ENCODE measurements at regions not wholly inside any gene's neighbourhood (a gene's known extent, or its start where the extent isn't known, plus 50 kb on each side); places are given as distances from the start of the nearest gene placed in this dataset.

GRCh38 chr22:49143812-49144211 is 683.9 kb downstream of the BRD1 start:
- Histone ChIP-seq H3K9me3 (ENCODE audit: control insufficient read depth in 2 of 2, low read length in 2 of 2) (no peaks in the 10 kb centered on the region), H3K4me3 (ENCODE audit: low read depth, low read length) (no peak overlapping the region), H3K36me3 (ENCODE audit: control insufficient read depth, insufficient read depth, low read length) (no peaks in the 10 kb centered on the region), H3K4me1 (ENCODE audit: control insufficient read depth, insufficient read depth, low read length, poor library complexity, severe bottlenecking) (no peaks in the 10 kb centered on the region), H3K27ac (ENCODE audit: insufficient read depth, low read length, poor library complexity, severe bottlenecking) (no peak overlapping the region), H3K27me3 (ENCODE audit: control insufficient read depth, insufficient read depth, low read length) (no peaks in the 10 kb centered on the region)
- Mint-ChIP-seq H3K27ac (no peak overlapping the region), H3K4me1 (no peaks in the 10 kb centered on the region), H3K4me3 (no peak overlapping the region), H3K27me3 (peaks cover 7% of the 10 kb centered on the region), H3K36me3 (no peaks in the 10 kb centered on the region), H3K9me3 (peaks cover 0 to 5% (median 0%) of the 10 kb centered on the region in 7 donors)
- DNase-seq (no peak), ATAC-seq (ENCODE audit: low read depth in 2 of 2) (no peak)

- DNase-seq: no peak
- Mint-ChIP-seq H3K36me3 (no peaks in the 10 kb centered on the region), H3K4me3 (no peak overlapping the region), H3K27me3 (peaks cover 4% of the 10 kb centered on the region), H3K27ac (no peak overlapping the region), H3K9me3 (peaks cover 0 to 5% (median 0%) of the 10 kb centered on the region in 7 donors), H3K4me1 (no peaks in the 10 kb centered on the region)
- Histone ChIP-seq H3K27me3 (ENCODE audit: control insufficient read depth, insufficient read depth, low read length) (no peaks in the 10 kb centered on the region), H3K4me1 (ENCODE audit: control insufficient read depth, insufficient read depth, low read length, poor library complexity, severe bottlenecking) (no peaks in the 10 kb centered on the region), H3K4me3 (ENCODE audit: low read depth, low read length) (no peak overlapping the region), H3K9me3 (ENCODE audit: control insufficient read depth in 2 of 2, low read length in 2 of 2) (no peaks in the 10 kb centered on the region), H3K27ac (ENCODE audit: insufficient read depth, low read length, poor library complexity, severe bottlenecking) (no peak overlapping the region), H3K36me3 (ENCODE audit: control insufficient read depth, insufficient read depth, low read length) (no peaks in the 10 kb centered on the region)
- ATAC-seq (ENCODE audit: low read depth in 2 of 2): no peak
These were observed 684.8 kb downstream of the BRD1 start for GRCh38 chr22:49142891-49143290.

DNA sequence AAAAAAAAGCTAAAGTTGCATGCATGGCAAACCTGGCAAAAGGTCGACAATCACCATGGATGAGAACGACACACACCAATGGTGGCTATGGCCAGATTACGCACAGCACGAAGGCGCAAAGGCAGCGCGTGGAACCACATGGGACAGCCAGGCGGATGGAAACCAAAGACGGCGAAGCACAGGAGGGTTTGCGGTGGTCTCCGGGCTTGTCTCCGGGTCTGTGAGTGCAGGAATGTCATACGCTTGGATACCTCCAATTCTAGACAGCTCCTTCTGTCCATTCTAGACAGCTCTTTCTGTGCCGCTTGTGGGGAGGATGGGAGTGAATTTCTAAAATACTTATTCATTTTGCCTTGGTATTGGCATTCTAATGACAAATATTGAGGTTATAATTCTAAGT is 685.4 kb downstream of the BRD1 start:
- no peak overlapping the region for H3K27ac ChIP-seq (ENCODE audit: insufficient read depth, low read length, poor library complexity, severe bottlenecking)
- H3K27ac Mint-ChIP-seq: no peak overlapping the region
- no peaks in the 10 kb centered on the region for H3K36me3 ChIP-seq (ENCODE audit: control insufficient read depth, insufficient read depth, low read length)
- H3K4me1 Mint-ChIP-seq: no peaks in the 10 kb centered on the region
- peaks cover 4% of the 10 kb centered on the region for H3K27me3 Mint-ChIP-seq
- H3K4me3 ChIP-seq (ENCODE audit: low read depth, low read length): no peak overlapping the region
- no peak overlapping the region for H3K4me3 Mint-ChIP-seq
- H3K4me1 ChIP-seq (ENCODE audit: control insufficient read depth, insufficient read depth, low read length, poor library complexity, severe bottlenecking): no peaks in the 10 kb centered on the region
- no peak for ATAC-seq (ENCODE audit: low read depth in 2 of 2)
- peaks cover 0 to 5% (median 0%) of the 10 kb centered on the region in 7 donors for H3K9me3 Mint-ChIP-seq
- no peaks in the 10 kb centered on the region for H3K36me3 Mint-ChIP-seq
- H3K27me3 ChIP-seq (ENCODE audit: control insufficient read depth, insufficient read depth, low read length): no peaks in the 10 kb centered on the region
- no peak for DNase-seq
- H3K9me3 ChIP-seq (ENCODE audit: control insufficient read depth in 2 of 2, low read length in 2 of 2): no peaks in the 10 kb centered on the region

DNA sequence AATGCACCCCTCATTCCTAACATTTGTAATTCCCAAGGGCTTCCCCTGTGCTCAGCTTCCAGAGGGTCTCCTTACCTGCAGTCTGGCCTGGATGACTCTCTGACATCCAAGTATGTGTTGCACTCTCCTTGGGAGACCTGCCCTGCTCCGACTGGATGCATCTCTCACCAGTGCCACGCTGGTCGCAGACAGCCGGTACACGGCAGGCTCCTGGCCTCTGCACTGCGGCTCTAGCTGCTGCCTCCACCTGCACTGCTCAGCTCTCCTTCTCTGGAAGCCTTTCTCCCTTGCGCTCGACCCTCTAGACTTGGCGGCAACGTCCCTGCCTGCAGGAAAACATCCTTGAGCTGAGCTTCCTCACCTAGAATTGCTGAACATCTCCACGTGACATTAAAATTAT is 685.9 kb downstream of the BRD1 start:
- Histone ChIP-seq H3K9me3 (ENCODE audit: control insufficient read depth in 2 of 2, low read length in 2 of 2) (no peaks in the 10 kb centered on the region), H3K4me1 (ENCODE audit: control insufficient read depth, insufficient read depth, low read length, poor library complexity, severe bottlenecking) (no peaks in the 10 kb centered on the region), H3K27me3 (ENCODE audit: control insufficient read depth, insufficient read depth, low read length) (no peaks in the 10 kb centered on the region), H3K36me3 (ENCODE audit: control insufficient read depth, insufficient read depth, low read length) (no peaks in the 10 kb centered on the region), H3K4me3 (ENCODE audit: low read depth, low read length) (no peak overlapping the region), H3K27ac (ENCODE audit: insufficient read depth, low read length, poor library complexity, severe bottlenecking) (no peak overlapping the region)
- Mint-ChIP-seq H3K27ac (no peak overlapping the region), H3K4me3 (no peak overlapping the region), H3K4me1 (no peaks in the 10 kb centered on the region), H3K27me3 (peaks cover 4% of the 10 kb centered on the region), H3K36me3 (no peaks in the 10 kb centered on the region), H3K9me3 (peaks cover 0 to 5% (median 0%) of the 10 kb centered on the region in 7 donors)
- DNase-seq (no peak), ATAC-seq (ENCODE audit: low read depth in 2 of 2) (no peak)

DNA sequence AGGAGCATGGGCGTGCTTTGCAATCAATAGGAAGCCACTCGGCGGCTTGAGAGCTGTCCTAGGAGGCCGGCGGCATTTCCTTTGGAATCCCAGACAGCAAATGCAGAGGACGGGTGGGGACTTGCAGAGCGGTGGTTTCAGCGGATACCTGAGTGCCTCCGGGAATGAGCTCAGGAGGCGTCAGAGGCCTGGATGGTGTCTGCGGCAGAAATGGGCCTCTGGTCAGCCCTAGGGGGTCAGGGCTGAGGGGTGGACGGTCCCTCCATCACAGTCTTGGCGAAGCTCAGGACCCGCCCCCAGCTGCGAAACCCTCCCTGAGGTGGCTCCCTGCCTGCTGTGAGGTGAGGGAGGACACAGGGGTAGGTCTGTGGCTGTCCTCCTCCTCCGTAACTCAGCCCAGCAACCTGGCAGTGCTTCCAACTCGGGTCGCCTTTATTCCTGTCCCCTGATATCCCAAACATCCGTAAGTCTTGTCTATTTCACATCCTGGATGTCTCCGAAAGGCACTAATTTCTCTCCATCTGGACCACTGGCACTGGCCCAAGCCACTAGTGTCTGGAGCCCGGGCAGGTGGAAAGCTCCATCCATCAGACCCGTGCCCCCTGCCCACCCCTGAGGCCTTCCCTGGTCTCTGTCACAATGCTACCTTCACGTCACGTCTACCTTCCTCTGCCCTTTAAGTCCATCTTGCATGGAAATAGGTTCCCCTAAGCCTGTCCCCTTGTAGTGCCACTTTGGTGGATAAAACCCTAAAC is 686.6 kb downstream of the BRD1 start:
- peaks cover 0 to 5% (median 0%) of the 10 kb centered on the region in 7 donors for H3K9me3 Mint-ChIP-seq
- no peak overlapping the region for H3K27ac Mint-ChIP-seq
- no peak overlapping the region for H3K27ac ChIP-seq (ENCODE audit: insufficient read depth, low read length, poor library complexity, severe bottlenecking)
- no peaks in the 10 kb centered on the region for H3K4me1 ChIP-seq (ENCODE audit: control insufficient read depth, insufficient read depth, low read length, poor library complexity, severe bottlenecking)
- H3K27me3 ChIP-seq (ENCODE audit: control insufficient read depth, insufficient read depth, low read length): no peaks in the 10 kb centered on the region
- H3K27me3 Mint-ChIP-seq: peaks cover 4% of the 10 kb centered on the region
- no peak overlapping the region for H3K4me3 ChIP-seq (ENCODE audit: low read depth, low read length)
- H3K36me3 ChIP-seq (ENCODE audit: control insufficient read depth, insufficient read depth, low read length): no peaks in the 10 kb centered on the region
- no peak overlapping the region for H3K4me3 Mint-ChIP-seq
- no peaks in the 10 kb centered on the region for H3K36me3 Mint-ChIP-seq
- no peaks in the 10 kb centered on the region for H3K4me1 Mint-ChIP-seq
- no peak for ATAC-seq (ENCODE audit: low read depth in 2 of 2)
- H3K9me3 ChIP-seq (ENCODE audit: control insufficient read depth in 2 of 2, low read length in 2 of 2): no peaks in the 10 kb centered on the region
- no peak for DNase-seq

GRCh38 chr22:49139492-49140151 is 688.1 kb downstream of the BRD1 start:
- H3K4me3 Mint-ChIP-seq: no peak overlapping the region
- H3K27me3 ChIP-seq (ENCODE audit: control insufficient read depth, insufficient read depth, low read length): no peaks in the 10 kb centered on the region
- H3K9me3 ChIP-seq (ENCODE audit: control insufficient read depth in 2 of 2, low read length in 2 of 2): no peaks in the 10 kb centered on the region
- H3K9me3 Mint-ChIP-seq: peaks cover 0 to 3% (median 0%) of the 10 kb centered on the region in 7 donors
- H3K27ac ChIP-seq (ENCODE audit: insufficient read depth, low read length, poor library complexity, severe bottlenecking): no peak overlapping the region
- H3K4me1 ChIP-seq (ENCODE audit: control insufficient read depth, insufficient read depth, low read length, poor library complexity, severe bottlenecking): no peaks in the 10 kb centered on the region
- DNase-seq: no peak
- H3K4me3 ChIP-seq (ENCODE audit: low read depth, low read length): no peak overlapping the region
- ATAC-seq (ENCODE audit: low read depth in 2 of 2): no peak
- no peak overlapping the region for H3K27ac Mint-ChIP-seq
- no peaks in the 10 kb centered on the region for H3K4me1 Mint-ChIP-seq
- H3K36me3 Mint-ChIP-seq: no peaks in the 10 kb centered on the region
- H3K36me3 ChIP-seq (ENCODE audit: control insufficient read depth, insufficient read depth, low read length): no peaks in the 10 kb centered on the region
- H3K27me3 Mint-ChIP-seq: peaks cover 4% of the 10 kb centered on the region

GRCh38 chr22:49138250-49138790 is 689.4 kb downstream of the BRD1 start:
- Mint-ChIP-seq H3K27ac (no peak overlapping the region), H3K36me3 (no peaks in the 10 kb centered on the region), H3K9me3 (peaks cover 0 to 3% (median 0%) of the 10 kb centered on the region in 7 donors), H3K27me3 (peaks cover 4% of the 10 kb centered on the region), H3K4me3 (no peak overlapping the region), H3K4me1 (no peaks in the 10 kb centered on the region)
- DNase-seq: no peak
- ATAC-seq (ENCODE audit: low read depth in 2 of 2): no peak
- H3K9me3 ChIP-seq (ENCODE audit: control insufficient read depth in 2 of 2, low read length in 2 of 2): no peaks in the 10 kb centered on the region
- H3K27me3 ChIP-seq (ENCODE audit: control insufficient read depth, insufficient read depth, low read length): peaks cover 1% of the 10 kb centered on the region
- no peak overlapping the region for H3K27ac ChIP-seq (ENCODE audit: insufficient read depth, low read length, poor library complexity, severe bottlenecking)
- H3K36me3 ChIP-seq (ENCODE audit: control insufficient read depth, insufficient read depth, low read length): no peaks in the 10 kb centered on the region
- no peaks in the 10 kb centered on the region for H3K4me1 ChIP-seq (ENCODE audit: control insufficient read depth, insufficient read depth, low read length, poor library complexity, severe bottlenecking)
- no peak overlapping the region for H3K4me3 ChIP-seq (ENCODE audit: low read depth, low read length)
